Amniotic stem cell (primary cell): ENCODE measurements at regions not wholly inside any gene's neighbourhood (a gene's known extent, or its start where the extent isn't known, plus 50 kb on each side); places are given as distances from the start of the nearest gene placed in this dataset.
"Not testable (repeated sequence)": the region's sequence is repeated elsewhere in the genome, so short reads cannot be mapped to it uniquely, and the experiment has no call there.

Experiments used
- DNase-seq: peaks from one replicate; lab custom pipeline; 2025; lab: John Stamatoyannopoulos, UW

- no peak for DNase-seq
These were observed 113.3 kb upstream of the FAT3 start for GRCh38 chr11:92111287-92111686.

DNA sequence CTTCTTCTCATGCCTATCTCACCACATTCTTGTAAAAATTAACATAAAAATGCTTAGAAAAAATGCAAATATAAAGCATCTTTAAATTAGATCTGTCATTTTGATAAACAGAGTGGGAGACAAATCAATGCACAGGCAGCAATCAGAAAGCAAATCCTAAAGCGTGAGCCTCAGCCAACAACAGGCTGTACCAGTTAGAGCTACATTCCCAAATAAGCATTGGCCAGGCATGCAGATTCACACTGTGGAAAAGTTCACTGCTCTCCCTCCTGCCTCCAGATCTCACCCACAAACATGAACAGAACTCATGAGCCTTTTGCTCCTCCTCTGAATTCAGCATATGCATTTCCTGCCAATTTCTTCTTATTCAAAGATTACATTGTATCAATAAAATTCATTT lies 115.2 kb upstream of the FAT3 start:
- DNase-seq, result no peak

GRCh38 chr11:92107331-92107730 lies 117.3 kb upstream of the FAT3 start:
- DNase-seq, result no peak

GRCh38 chr11:92104349-92104748 lies 120.3 kb upstream of the FAT3 start:
- DNase-seq, result no peak

DNA sequence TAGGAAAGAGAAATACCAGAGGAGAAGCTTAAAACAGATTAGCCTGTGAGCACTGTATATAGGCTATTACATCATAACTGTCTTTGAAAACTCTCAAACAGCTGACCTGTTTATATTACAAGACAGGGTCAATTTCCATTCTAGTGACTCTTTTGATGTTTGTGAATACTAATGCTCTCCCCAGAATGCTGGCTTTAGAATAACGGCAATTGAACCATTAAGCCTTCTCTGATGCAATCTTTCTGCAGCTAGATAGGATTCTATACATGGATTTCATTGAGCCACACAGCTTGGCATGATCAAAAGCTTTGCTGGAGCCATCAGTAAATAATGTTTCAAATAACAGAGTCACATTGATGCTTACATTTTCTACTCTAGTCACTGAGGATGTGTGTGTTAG lies 122.7 kb upstream of the FAT3 start:
- no peak for DNase-seq

GRCh38 chr11:92099183-92099582 lies 125.4 kb upstream of the FAT3 start:
- no peak for DNase-seq

DNA sequence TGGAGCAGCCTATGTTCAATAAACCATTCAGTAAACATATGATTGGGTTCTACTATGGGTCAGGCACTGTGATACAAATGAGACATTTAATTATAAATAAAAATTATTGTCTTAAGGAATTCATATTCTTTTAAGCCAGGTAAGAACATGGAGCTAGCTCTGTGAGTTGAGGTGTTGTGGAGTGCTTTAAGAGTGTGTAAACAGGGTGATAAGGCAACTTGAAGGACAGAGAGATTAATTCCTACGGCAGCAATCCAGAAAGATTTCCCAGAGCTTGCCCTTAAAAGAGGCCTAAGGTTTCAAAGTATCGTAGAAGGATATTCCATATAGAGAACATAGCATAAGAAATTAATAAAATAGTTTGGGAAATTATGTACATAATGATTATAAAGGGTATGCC lies 126.4 kb upstream of the FAT3 start:
- DNase-seq, result no peak

GRCh38 chr11:92087725-92088537 lies 136.7 kb upstream of the FAT3 start:
- DNase-seq, result no peak

- no peak for DNase-seq
These were observed 141.5 kb upstream of the FAT3 start for GRCh38 chr11:92083123-92083522.

DNA sequence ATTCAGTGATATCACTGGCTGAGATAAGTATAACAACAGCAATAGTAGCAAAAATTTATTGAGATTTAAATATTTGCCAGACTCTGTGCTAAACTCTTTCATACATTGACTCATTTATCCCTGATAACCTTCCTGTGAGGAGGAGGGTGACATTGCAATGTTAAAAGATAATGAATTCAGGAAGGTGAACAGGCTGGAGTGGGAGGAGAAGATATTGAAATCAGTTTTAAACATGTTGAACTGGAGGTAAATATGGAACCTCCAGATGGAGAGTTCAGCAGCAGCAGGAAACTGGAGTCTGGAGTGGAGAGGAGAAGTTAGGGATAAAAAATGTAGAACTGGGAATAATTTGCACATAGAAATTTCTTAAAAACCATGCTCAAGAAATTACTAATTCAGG lies 142.0 kb upstream of the FAT3 start:
- no peak for DNase-seq

GRCh38 chr11:92074498-92074897 lies 150.1 kb upstream of the FAT3 start:
- not testable (repeated sequence) for DNase-seq

GRCh38 chr11:92071660-92072059 lies 153.0 kb upstream of the FAT3 start:
- no peak for DNase-seq

GRCh38 chr11:92070026-92070889 lies 154.4 kb upstream of the FAT3 start:
- no peak for DNase-seq

DNA sequence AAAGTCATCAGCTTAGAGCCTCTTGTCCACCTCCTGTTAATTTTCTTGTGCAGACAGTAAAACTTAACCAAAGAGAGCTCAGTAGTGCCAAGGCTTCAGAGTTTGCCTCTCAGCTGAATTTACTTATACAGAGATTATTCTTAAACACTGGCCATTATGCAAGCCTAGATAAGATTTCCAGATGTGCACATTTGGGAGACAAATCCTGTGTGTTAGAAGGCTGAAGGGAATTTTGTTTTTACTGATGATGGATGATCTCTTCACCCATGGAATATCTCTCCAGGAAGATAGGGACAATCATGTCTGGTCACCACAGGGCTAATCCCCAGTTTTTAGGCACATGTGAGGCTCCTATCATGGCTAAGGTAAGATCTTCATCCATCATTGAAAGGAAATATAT lies 157.6 kb upstream of the FAT3 start:
- no peak for DNase-seq

DNA sequence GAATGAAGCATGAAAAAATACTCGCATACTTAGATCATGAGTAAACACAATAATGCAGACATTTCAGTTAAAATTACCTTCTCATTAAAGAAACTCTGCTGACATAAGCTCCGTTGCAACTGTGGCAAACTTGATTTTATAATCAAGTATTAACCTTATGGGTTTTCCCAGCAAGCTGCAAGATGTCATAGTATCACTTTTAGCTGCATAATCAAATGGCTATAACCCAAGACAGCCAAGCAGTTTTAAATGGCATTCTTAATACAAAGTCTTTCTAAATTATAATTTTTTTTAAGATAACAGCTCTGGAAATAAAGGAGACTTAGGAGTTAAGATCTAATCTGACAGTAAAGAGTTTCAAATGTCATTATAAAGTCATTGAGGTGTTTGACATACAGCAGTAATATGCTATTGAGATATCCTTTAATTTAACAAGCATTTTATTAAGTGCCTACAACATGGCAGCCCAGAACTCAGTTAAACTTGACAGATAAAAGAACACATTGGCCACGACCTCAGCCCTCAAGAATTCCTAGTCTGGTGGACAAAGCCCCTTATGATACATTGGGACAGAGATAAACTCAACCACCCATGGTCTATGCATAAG lies 163.1 kb upstream of the FAT3 start:
- DNase-seq, result no peak

DNA sequence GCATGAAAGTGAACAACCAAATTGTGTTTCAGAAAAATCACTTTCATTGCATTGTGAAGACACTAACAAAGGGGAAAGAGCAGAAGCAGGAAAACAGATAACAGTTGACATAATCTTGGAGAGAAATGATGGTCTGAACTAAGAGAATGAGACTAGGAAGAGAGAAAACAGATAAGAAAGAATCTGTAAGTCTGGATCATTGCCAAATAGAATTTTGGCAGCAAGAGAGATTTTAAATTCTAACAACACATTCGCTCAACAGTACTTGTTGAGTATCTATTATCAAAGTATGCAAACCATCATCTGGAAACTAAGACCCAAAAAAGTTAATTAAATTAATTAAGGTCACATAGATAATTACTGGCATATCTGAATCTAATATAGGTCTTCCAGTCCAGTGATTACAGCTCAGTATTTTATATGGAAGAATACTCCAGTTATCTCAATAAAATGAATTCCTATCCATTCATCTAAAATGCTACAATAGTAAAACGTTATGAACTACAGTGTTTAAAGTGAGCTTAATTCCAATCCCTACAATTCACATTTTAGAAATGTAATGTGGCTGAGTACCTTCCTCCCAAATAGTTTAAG lies 166.7 kb upstream of the FAT3 start:
- DNase-seq, result no peak

DNA sequence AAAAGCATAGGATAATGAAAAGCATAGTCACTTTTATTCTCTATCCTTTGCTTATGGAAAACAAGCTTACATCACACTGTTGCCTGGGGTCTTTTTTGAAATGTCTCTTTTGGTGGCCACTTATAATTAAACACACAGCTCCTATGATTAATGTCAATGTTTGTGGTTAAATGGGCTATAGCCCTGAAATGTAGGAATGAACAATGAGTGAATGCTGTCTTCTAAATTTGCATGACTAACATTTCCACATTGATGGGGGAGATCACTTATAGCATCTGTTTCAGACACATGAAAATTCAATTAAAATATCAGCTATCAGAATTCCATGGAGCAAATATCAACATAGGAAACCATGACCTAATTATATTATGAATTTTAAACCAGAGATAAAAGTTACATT lies 171.4 kb upstream of the FAT3 start:
- DNase-seq, result no peak

DNA sequence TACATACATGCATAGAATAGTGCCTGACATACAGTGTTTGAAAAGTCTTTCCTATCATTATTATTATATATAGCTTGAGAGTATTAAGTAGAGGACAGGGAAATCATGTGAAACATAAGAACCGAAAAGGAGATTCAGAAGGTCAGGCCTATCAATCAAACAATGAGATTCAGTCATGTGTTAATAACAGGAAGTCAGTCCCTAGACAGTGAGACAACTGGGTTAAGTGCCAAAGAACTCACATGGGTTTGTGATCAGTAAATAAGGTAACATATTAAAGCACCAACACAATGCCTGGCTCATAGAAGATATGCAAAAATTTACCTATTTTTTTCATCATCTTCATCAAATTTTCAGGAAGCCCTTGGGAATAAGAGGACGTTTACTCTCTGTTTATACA lies 174.3 kb upstream of the FAT3 start:
- no peak for DNase-seq

GRCh38 chr11:92048415-92048814 lies 176.2 kb upstream of the FAT3 start:
- no peak for DNase-seq

DNA sequence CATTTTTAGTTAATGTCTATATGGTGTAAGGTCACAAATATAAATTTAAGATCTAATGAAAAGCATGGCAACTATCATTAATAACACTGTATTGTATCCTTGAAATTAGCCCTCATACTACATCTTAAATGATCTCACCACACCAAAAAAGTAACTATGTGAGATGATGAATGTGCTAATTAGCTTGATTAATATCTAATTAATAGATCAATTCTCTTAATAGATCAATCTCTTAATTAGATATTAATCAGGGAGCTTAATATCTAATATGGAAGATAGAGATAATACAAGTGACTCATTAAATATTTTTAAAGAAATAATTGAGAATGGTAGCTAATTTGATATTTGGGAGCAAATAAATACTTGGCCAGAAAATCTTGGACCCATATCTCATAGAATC lies 178.5 kb upstream of the FAT3 start:
- DNase-seq, result no peak

DNA sequence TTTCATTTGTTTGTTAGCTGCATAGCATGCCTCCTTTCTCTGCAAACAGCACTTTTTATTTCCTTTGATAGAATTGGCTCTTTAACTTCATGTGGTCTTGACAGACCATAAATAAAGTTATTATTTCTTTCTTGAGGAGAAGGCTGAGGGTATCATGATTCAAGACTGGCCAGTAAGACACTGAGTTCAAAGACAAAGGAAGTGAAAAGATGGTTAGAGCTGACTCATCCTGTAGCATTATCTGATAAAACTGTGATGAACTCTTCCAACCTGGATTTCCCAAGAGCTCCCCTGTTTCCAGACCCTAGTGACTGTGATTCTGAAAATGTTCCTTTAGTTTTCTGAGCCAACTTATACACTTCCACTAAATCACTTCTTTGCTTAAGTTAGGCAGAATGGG lies 179.3 kb upstream of the FAT3 start:
- no peak for DNase-seq

- DNase-seq, result no peak
These were observed 189.1 kb upstream of the FAT3 start for GRCh38 chr11:92035488-92035887.

- not testable (repeated sequence) for DNase-seq
These were observed 197.5 kb upstream of the FAT3 start for GRCh38 chr11:92027136-92027535.
